Vagina (tissue), 2 donors: ENCODE measurements at regions not wholly inside any gene's neighbourhood (a gene's known extent, or its start where the extent isn't known, plus 50 kb on each side); places are given as distances from the start of the nearest gene placed in this dataset.

Experiments
- POLR2A ChIP-seq, 2 donors: fragments of 450-650 bp; IDR thresholded peaks; one replicate each; pipeline ENCODE4 v1.6.1; 2017; ENCODE audit warnings: antibody characterized with exemption in 2 of 2, mild to moderate bottlenecking in 2 of 2, moderate library complexity in 2 of 2
- POLR2AphosphoS5 ChIP-seq, 2 donors: sonication (generic); formaldehyde crosslinking; IDR thresholded peaks; one replicate each; pipeline ENCODE4 v1.9.0; 2017; ENCODE audit warnings: antibody characterized with exemption in 2 of 2, mild to moderate bottlenecking in 2 of 2, low read depth in 1 of 2; ENCODE audit not compliant: insufficient read depth in 1 of 2
- TF ChIP-seq, protein P1 (sequence below), 3 experiments: fragments of 450-650 bp in 2 of 3; fragments of 200-600 bp in 1 of 3; sonication (generic) in 1 of 3; IDR thresholded peaks; one replicate each; pipeline ENCODE4 v1.5.1; 2017 to 2019; ENCODE audit warnings: antibody characterized with exemption in 3 of 3, mild to moderate bottlenecking in 2 of 3, moderate library complexity in 2 of 3

DNA sequence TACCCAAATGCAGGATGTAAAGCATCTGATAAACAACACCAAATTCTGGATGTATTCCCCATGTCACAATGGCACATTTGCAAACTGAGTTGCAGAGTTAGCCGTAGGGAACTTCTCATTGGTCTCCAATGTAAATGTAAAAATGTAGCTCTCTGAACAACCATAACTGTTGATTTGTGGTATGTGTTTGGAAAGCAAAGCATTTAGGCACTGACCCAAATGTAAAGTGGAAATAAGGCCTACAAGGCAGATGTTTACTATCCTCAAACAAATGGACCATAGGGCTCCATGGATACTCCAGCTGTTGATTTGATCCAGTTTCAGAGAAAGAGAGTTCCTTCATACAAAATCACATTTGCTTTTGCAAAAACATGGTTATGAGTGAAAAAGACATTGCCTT lies 223.0 kb upstream of the ELAC2 start:
- TF ChIP-seq, protein P1, sequence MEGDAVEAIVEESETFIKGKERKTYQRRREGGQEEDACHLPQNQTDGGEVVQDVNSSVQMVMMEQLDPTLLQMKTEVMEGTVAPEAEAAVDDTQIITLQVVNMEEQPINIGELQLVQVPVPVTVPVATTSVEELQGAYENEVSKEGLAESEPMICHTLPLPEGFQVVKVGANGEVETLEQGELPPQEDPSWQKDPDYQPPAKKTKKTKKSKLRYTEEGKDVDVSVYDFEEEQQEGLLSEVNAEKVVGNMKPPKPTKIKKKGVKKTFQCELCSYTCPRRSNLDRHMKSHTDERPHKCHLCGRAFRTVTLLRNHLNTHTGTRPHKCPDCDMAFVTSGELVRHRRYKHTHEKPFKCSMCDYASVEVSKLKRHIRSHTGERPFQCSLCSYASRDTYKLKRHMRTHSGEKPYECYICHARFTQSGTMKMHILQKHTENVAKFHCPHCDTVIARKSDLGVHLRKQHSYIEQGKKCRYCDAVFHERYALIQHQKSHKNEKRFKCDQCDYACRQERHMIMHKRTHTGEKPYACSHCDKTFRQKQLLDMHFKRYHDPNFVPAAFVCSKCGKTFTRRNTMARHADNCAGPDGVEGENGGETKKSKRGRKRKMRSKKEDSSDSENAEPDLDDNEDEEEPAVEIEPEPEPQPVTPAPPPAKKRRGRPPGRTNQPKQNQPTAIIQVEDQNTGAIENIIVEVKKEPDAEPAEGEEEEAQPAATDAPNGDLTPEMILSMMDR (IDR thresholded peaks at IDR 0.05) = no peak
- TF ChIP-seq POLR2AphosphoS5 (IDR thresholded peaks at IDR 0.05; ENCODE audit: insufficient read depth in 1 of 2, low read depth in 1 of 2) (no peak), POLR2A (IDR thresholded peaks at IDR 0.05) (no peak)
